ENCODE measurements at regions not wholly inside any gene's neighbourhood (a gene's known extent, or its start where the extent isn't known, plus 50 kb on each side); places are given as distances from the start of the nearest gene placed in this dataset.

DNA sequence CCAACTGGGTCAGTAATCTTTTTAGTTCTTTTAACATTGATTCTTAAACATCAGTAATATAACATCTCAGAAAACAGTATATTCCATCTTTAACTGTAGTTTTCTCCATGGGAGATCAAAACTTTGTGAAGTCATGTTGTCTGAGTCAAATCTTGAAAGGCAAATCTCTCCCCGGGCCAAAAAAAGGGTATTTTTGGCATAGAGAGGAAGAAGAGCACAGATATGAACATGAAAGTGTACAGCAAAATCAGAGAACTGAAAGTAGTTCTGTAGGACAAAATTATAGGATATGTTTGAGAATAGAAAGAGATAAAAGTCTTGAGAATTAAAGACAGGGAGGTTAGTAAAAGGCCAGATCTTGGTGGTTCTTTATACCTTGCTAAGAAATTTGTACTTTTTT lies 176.4 kb upstream of the GYPA start:
- in situ Hi-C loops (cut with HindIII; ENCODE audit: low sequenced_read_pairs), result no loop called here
- no peak overlapping the region for H3K4me3 ChIP-seq (ENCODE audit: low read depth, low read length)
- no peak for DNase-seq (ENCODE audit: low read depth)
- TF ChIP-seq, protein P1, sequence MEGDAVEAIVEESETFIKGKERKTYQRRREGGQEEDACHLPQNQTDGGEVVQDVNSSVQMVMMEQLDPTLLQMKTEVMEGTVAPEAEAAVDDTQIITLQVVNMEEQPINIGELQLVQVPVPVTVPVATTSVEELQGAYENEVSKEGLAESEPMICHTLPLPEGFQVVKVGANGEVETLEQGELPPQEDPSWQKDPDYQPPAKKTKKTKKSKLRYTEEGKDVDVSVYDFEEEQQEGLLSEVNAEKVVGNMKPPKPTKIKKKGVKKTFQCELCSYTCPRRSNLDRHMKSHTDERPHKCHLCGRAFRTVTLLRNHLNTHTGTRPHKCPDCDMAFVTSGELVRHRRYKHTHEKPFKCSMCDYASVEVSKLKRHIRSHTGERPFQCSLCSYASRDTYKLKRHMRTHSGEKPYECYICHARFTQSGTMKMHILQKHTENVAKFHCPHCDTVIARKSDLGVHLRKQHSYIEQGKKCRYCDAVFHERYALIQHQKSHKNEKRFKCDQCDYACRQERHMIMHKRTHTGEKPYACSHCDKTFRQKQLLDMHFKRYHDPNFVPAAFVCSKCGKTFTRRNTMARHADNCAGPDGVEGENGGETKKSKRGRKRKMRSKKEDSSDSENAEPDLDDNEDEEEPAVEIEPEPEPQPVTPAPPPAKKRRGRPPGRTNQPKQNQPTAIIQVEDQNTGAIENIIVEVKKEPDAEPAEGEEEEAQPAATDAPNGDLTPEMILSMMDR (IDR thresholded peaks at IDR 0.05; ENCODE audit: low read depth, low read length, missing control alignments), result no peak

DNA sequence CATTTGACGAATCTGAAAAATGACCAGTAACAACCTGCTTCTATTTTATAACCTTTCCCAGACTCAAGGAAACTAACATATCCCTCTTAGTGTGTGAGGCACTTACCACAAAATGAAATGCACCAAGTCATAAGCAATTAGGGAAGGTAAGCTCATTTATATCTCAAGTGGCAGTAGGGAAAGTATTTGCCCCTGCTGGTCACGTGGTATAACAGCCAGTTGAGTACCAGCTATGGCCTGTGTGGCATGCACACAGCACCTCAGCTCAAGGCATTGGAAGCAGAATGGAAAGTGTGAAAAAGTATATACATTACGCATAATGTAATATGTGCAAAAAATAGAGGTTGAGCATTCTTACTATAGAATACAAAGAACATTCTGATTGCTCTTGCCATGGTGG lies 178.3 kb upstream of the GYPA start:
- in situ Hi-C loops (cut with HindIII; ENCODE audit: low sequenced_read_pairs), result no loop called here
- TF ChIP-seq, protein P1 (IDR thresholded peaks at IDR 0.05; ENCODE audit: low read depth, low read length, missing control alignments), result no peak
- DNase-seq (ENCODE audit: low read depth), result no peak
- H3K4me3 ChIP-seq (ENCODE audit: low read depth, low read length), result no peak overlapping the region

DNA sequence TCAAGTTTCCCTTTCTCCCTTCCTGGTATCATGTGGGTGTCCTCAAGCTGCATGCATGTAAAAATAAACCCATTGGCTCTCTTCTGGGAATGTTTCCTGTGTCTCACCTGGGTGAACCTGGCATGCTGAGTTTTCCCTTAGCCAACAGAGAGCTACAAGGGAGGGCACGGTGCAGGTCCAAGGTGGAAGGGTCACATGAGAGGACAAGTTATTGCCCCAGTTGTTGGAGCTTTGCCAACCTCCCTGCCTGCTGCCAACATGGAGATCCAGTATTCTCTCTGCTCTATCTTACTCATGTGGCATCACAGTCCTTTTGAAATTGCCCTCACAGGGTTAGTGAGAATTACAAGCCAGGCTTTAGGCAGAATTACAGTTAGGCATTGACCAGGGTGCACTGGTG lies 196.1 kb upstream of the GYPA start:
- in situ Hi-C loops (cut with HindIII; ENCODE audit: low sequenced_read_pairs), result no loop called here
- TF ChIP-seq, protein P1 (IDR thresholded peaks at IDR 0.05; ENCODE audit: low read depth, low read length, missing control alignments), result no peak
- H3K4me3 ChIP-seq (ENCODE audit: low read depth, low read length), result no peak overlapping the region
- no peak for DNase-seq (ENCODE audit: low read depth)

DNA sequence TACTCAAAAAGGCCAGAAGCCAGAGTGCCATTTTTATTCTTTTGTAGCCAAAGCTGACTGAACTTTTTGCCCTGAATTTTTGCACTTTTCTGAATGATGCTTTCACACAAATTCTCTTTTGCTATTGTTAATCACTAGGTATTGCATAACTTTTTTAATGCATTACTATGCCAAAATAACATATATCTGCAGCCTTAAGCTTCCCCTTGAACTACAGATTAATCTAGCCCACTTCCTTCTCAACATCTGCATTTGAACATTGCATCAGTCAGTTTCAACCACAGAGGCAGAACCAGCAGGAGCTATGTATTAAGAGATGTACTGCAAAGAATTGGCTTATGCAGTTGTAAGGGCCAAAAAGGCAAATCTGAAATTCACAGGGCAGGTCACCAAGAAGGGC lies 197.6 kb upstream of the GYPA start:
- in situ Hi-C loops (cut with HindIII; ENCODE audit: low sequenced_read_pairs), result no loop called here
- TF ChIP-seq, protein P1 (IDR thresholded peaks at IDR 0.05; ENCODE audit: low read depth, low read length, missing control alignments), result no peak
- H3K4me3 ChIP-seq (ENCODE audit: low read depth, low read length), result no peak overlapping the region
- DNase-seq (ENCODE audit: low read depth), result no peak

DNA sequence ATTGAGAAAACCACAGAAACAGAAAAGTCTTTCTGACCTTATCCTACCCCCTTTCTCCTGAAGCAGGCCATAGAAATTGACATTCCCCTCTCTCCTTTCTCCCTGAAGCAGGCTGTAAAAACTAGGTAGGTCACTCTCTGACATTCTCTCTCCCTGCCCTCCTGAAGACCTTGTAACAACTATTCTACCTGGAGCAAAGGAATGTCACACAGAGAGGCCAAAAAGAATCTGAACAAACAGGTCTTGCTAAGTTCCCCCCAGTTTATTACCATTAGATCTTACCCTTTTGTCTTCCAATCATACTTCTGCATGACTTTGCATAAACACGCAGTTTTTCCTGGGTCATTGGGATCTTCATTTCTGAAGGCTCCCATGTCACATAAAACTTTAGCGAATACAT lies 198.3 kb upstream of the GYPA start:
- TF ChIP-seq, protein P1 (IDR thresholded peaks at IDR 0.05; ENCODE audit: low read depth, low read length, missing control alignments), result no peak
- no peak for DNase-seq (ENCODE audit: low read depth)
- in situ Hi-C loops (cut with HindIII; ENCODE audit: low sequenced_read_pairs), result no loop called here
- H3K4me3 ChIP-seq (ENCODE audit: low read depth, low read length), result no peak overlapping the region

DNA sequence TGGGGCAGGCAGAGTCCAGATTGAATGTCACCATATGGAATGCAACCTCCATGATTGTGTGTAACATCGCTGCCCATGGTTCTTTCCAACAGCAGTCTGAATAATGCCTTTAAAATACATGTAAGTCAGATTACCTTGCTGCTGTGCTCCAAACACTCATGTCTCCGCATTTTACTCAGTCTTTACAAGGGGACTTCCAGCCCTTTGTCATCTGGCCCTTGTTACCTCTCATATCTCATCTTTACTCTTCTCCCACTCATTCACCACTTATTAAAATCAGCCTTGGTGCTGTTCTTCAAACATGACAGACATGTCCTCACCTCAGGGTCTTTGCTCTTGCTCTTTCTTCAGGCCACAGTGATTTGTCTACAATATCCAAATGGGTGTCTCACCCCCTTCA lies 200.4 kb upstream of the GYPA start:
- TF ChIP-seq, protein P1 (IDR thresholded peaks at IDR 0.05; ENCODE audit: low read depth, low read length, missing control alignments), result no peak
- no peak overlapping the region for H3K4me3 ChIP-seq (ENCODE audit: low read depth, low read length)
- in situ Hi-C loops (cut with HindIII; ENCODE audit: low sequenced_read_pairs), result no loop called here
- DNase-seq (ENCODE audit: low read depth), result no peak

Data from astrocyte of the cerebellum (primary cell).